SK-N-SH (cell line): ENCODE measurements at regions not wholly inside any gene's neighbourhood (a gene's known extent, or its start where the extent isn't known, plus 50 kb on each side); places are given as distances from the start of the nearest gene placed in this dataset.

Experiments used
- CTCF ChIA-PET: fragments of 300-600, 350-600 bp; formaldehyde crosslinking; extraction: SDS; loops from one replicate; lab custom pipeline; 2021; lab: Yijun Ruan, JAX
- POLR2A ChIA-PET: fragments of 350-600 bp; sonication (Branson Sonifier 250); formaldehyde crosslinking; extraction: SDS; loops from one replicate; lab custom pipeline; 2020; ENCODE audit warnings: antibody characterized with exemption, inconsistent platforms; lab: Yijun Ruan, JAX
- DNase-seq: peaks from one replicate; pipeline ENCODE4 v3.0.0; 2012
- H2AFZ ChIP-seq: fragments of 200-600 bp; sonication (generic); 2 replicates; pipeline ENCODE4 v1.8.1; 2016; ENCODE audit warnings: antibody characterized with exemption, mild to moderate bottlenecking, low read depth
- H3F3A ChIP-seq: fragments of 200-600 bp; sonication (generic); replicated peaks from 2 replicates; pipeline ENCODE3; 2016; ENCODE audit warnings: antibody characterized with exemption, mild to moderate bottlenecking; ENCODE audit not compliant: insufficient read depth
- H3K27ac ChIP-seq, 2 experiments: fragments of 200-500 bp in 1 of 2; fragments of 200-600 bp in 1 of 2; sonication (Bioruptor generic) in 1 of 2; sonication (generic), shearing (Covaris generic) in 1 of 2; 2 replicates each; pipeline versions ENCODE4 v1.5.1 to v1.6.1; 2014 to 2016; ENCODE audit warnings: low read depth in 2 of 2, inconsistent platforms in 1 of 2, low read length in 1 of 2, mild to moderate bottlenecking in 1 of 2, mixed read lengths in 1 of 2
- H3K27me3 ChIP-seq: fragments of 200-600 bp; sonication (generic), shearing (Covaris generic); 2 replicates; pipeline ENCODE4 v1.6.1; 2016; ENCODE audit warnings: mixed run types; ENCODE audit not compliant: insufficient read depth
- H3K36me3 ChIP-seq, 2 experiments: fragments of 200-500 bp in 1 of 2; fragments of 200-600 bp in 1 of 2; sonication (Bioruptor generic) in 1 of 2; sonication (generic) in 1 of 2; replicated peaks in 1 of 2; 2 replicates each; pipeline versions ENCODE3 to v1.5.1; 2014 to 2016; ENCODE audit warnings: low read length in 1 of 2, mild to moderate bottlenecking in 1 of 2; ENCODE audit not compliant: insufficient read depth in 2 of 2, control insufficient read depth in 1 of 2
- H3K4me1 ChIP-seq, 2 experiments: fragments of 200-500 bp in 1 of 2; fragments of 200-600 bp in 1 of 2; sonication (Bioruptor generic) in 1 of 2; sonication (generic), shearing (Covaris generic) in 1 of 2; 2 replicates each; pipeline versions ENCODE4 v1.5.1 to v1.6.1; 2014 to 2016; ENCODE audit warnings: low read depth in 1 of 2, low read length in 1 of 2, mixed run types in 1 of 2; ENCODE audit not compliant: insufficient read depth in 2 of 2, control insufficient read depth in 1 of 2
- H3K4me2 ChIP-seq: fragments of 200-600 bp; sonication (generic), shearing (Covaris generic); 2 replicates; pipeline ENCODE4 v1.6.1; 2017; ENCODE audit warnings: mixed run types
- H3K4me3 ChIP-seq, 2 experiments: fragments of 200-500 bp in 1 of 2; fragments of 200-600 bp in 1 of 2; sonication (Bioruptor generic) in 1 of 2; sonication (generic), shearing (Covaris generic) in 1 of 2; 2 replicates each; pipeline versions ENCODE4 v1.5.1 to v1.8.1; 2014 to 2016; ENCODE audit warnings: low read depth in 2 of 2, inconsistent platforms in 1 of 2, low read length in 1 of 2, mild to moderate bottlenecking in 1 of 2, mixed read lengths in 1 of 2, moderate library complexity in 1 of 2
- H3K79me2 ChIP-seq: fragments of 200-600 bp; sonication (generic); 2 replicates; pipeline ENCODE4 v1.8.1; 2017; ENCODE audit warnings: mild to moderate bottlenecking; ENCODE audit not compliant: insufficient read depth
- H3K9ac ChIP-seq: fragments of 200-600 bp; sonication (generic); 2 replicates; pipeline ENCODE4 v1.6.1; 2017; ENCODE audit warnings: mixed run types
- H3K9me2 ChIP-seq: fragments of 200-600 bp; sonication (generic); 2 replicates; pipeline ENCODE4 v1.6.1; 2017; ENCODE audit warnings: mixed run types
- H3K9me3 ChIP-seq: fragments of 200-600 bp; sonication (generic); 2 replicates; pipeline ENCODE4 v1.6.1; 2017; ENCODE audit warnings: mixed run types, mild to moderate bottlenecking, moderate library complexity
- H4K20me1 ChIP-seq: fragments of 200-600 bp; sonication (generic); 2 replicates; pipeline ENCODE4 v1.6.1; 2017; ENCODE audit warnings: mild to moderate bottlenecking, mixed run types; ENCODE audit not compliant: insufficient read depth
- EP300 ChIP-seq, 2 experiments: IDR thresholded peaks; 2 replicates each; pipeline versions ENCODE4 v1.4.0 to v1.6.1; 2012; ENCODE audit warnings: borderline replicate concordance in 1 of 2, low read depth in 1 of 2, low read length in 1 of 2
- FOSL2 ChIP-seq: IDR thresholded peaks from 2 replicates; pipeline ENCODE4 v1.4.0; 2012; ENCODE audit warnings: low read depth, mild to moderate bottlenecking, moderate library complexity, borderline replicate concordance
- GATA2 ChIP-seq: sonication (generic); formaldehyde crosslinking; IDR thresholded peaks from 2 replicates; pipeline ENCODE4 v1.5.0; 2020; ENCODE audit warnings: mild to moderate bottlenecking, missing genetic modification reagents
- JUND ChIP-seq: IDR thresholded peaks from 2 replicates; pipeline ENCODE4 v1.4.0; 2012
- NFIC ChIP-seq: IDR thresholded peaks from 2 replicates; pipeline ENCODE4 v1.4.0; 2012; ENCODE audit warnings: borderline replicate concordance
- NRF1 ChIP-seq: IDR thresholded peaks from 2 replicates; pipeline ENCODE4 v1.6.1; 2012; ENCODE audit warnings: low read depth, mild to moderate bottlenecking, low read length
- POLR2AphosphoS5 ChIP-seq: IDR thresholded peaks from 2 replicates; pipeline ENCODE4 v1.6.1; 2012; ENCODE audit warnings: low read depth, low read length
- RAD21 ChIP-seq: IDR thresholded peaks from 2 replicates; pipeline ENCODE4 v1.6.1; 2012; ENCODE audit warnings: mild to moderate bottlenecking, low read length
- RCOR1 ChIP-seq: fragments of 150-350 bp; IDR thresholded peaks from 2 replicates; pipeline ENCODE4 v1.6.1; 2017; ENCODE audit warnings: antibody characterized with exemption, low read length
- REST ChIP-seq: IDR thresholded peaks from 2 replicates; pipeline ENCODE4 v1.6.1; 2012; ENCODE audit warnings: mild to moderate bottlenecking, low read depth, low read length, moderate library complexity
- RFX5 ChIP-seq: IDR thresholded peaks from 2 replicates; pipeline ENCODE4 v1.6.1; 2012; ENCODE audit warnings: mild to moderate bottlenecking, improper control_type of control experiment, low read length
- SIN3A ChIP-seq: IDR thresholded peaks from 2 replicates; pipeline ENCODE4 v1.6.1; 2012; ENCODE audit warnings: low read depth, mild to moderate bottlenecking, low read length, moderate library complexity, borderline replicate concordance
- TEAD4 ChIP-seq: IDR thresholded peaks from 2 replicates; pipeline ENCODE4 v1.4.0; 2012; ENCODE audit warnings: mild to moderate bottlenecking, borderline replicate concordance; ENCODE audit not compliant: insufficient read depth
- WGBS: methylation state at CpG from one replicate; pipeline ENCODE4 v1.1.6; 2017; ENCODE audit warnings: low lambda C conversion rate; 5-methylcytosine and 5-hydroxymethylcytosine counted together
- TF ChIP-seq, protein P1 (sequence below): IDR thresholded peaks from 2 replicates; pipeline ENCODE4 v1.4.0; 2012; ENCODE audit warnings: low read depth
- TF ChIP-seq, protein P2 (sequence below): IDR thresholded peaks from 2 replicates; pipeline ENCODE4 v1.4.0; 2012; ENCODE audit warnings: low read depth, borderline replicate concordance
- TF ChIP-seq, protein P3 (sequence below): IDR thresholded peaks from 2 replicates; pipeline ENCODE4; 2012
- TF ChIP-seq, protein P4 (sequence below): IDR thresholded peaks from 2 replicates; pipeline ENCODE4 v1.4.0; 2012; ENCODE audit warnings: low read depth, borderline replicate concordance

DNA sequence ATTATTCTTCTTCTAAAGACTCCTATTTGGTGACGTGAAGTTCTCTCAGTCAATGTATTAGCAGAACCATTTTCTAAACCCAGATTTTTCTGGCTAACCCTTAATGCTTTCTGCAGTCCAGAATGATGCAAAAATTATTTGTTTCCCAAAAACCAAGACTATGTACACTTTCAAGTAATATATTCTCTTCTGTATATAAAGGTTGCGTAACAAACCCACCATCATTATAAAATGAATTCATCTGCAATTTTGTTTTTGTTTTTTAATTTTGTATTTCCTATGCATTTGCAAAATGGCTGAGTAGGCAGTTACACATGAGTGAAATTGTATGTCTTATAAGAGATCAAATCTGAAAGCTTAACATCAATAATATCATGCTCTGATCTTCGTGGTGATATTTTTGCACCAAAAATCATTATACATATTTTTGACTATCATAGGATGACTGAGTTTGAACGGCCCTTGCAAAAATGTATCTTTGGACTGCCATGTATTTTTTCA, 593.6 kb downstream of the ZIC1 start:
- TF ChIP-seq, protein P1, sequence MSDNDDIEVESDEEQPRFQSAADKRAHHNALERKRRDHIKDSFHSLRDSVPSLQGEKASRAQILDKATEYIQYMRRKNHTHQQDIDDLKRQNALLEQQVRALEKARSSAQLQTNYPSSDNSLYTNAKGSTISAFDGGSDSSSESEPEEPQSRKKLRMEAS = no peak
- TF ChIP-seq, protein P2, sequence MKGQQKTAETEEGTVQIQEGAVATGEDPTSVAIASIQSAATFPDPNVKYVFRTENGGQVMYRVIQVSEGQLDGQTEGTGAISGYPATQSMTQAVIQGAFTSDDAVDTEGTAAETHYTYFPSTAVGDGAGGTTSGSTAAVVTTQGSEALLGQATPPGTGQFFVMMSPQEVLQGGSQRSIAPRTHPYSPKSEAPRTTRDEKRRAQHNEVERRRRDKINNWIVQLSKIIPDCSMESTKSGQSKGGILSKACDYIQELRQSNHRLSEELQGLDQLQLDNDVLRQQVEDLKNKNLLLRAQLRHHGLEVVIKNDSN = no peak
- TF ChIP-seq, protein P3, sequence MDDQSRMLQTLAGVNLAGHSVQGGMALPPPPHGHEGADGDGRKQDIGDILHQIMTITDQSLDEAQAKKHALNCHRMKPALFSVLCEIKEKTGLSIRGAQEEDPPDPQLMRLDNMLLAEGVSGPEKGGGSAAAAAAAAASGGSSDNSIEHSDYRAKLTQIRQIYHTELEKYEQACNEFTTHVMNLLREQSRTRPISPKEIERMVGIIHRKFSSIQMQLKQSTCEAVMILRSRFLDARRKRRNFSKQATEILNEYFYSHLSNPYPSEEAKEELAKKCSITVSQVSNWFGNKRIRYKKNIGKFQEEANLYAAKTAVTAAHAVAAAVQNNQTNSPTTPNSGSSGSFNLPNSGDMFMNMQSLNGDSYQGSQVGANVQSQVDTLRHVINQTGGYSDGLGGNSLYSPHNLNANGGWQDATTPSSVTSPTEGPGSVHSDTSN = no peak
- TF ChIP-seq REST (no peak), NRF1 (no peak), TEAD4 (no peak), SIN3A (no peak), RAD21 (no peak), RCOR1 (no peak), NFIC (no peak), JUND (no peak), GATA2 (no peak), RFX5 (no peak), POLR2AphosphoS5 (no peak), FOSL2 (no peak), EP300 (IDR thresholded peaks at IDR 0.05; ENCODE audit: borderline replicate concordance in 1 of 2, low read depth in 1 of 2, low read length in 1 of 2) (no peak)
- TF ChIP-seq, protein P4, sequence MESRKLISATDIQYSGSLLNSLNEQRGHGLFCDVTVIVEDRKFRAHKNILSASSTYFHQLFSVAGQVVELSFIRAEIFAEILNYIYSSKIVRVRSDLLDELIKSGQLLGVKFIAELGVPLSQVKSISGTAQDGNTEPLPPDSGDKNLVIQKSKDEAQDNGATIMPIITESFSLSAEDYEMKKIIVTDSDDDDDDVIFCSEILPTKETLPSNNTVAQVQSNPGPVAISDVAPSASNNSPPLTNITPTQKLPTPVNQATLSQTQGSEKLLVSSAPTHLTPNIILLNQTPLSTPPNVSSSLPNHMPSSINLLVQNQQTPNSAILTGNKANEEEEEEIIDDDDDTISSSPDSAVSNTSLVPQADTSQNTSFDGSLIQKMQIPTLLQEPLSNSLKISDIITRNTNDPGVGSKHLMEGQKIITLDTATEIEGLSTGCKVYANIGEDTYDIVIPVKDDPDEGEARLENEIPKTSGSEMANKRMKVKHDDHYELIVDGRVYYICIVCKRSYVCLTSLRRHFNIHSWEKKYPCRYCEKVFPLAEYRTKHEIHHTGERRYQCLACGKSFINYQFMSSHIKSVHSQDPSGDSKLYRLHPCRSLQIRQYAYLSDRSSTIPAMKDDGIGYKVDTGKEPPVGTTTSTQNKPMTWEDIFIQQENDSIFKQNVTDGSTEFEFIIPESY = no peak
- H3K9ac ChIP-seq = no peak overlapping the region
- no peaks in the 10 kb centered on the region for H3K9me2 ChIP-seq
- DNase-seq = no peak
- no peaks in the 10 kb centered on the region for H3K4me1 ChIP-seq
- no peak overlapping the region for H3K27ac ChIP-seq
- ChIA-PET CTCF (no interaction called here), POLR2A (no interaction called here)
- H3K27me3 ChIP-seq = no peaks in the 10 kb centered on the region
- no peaks in the 10 kb centered on the region for H3K36me3 ChIP-seq
- WGBS = 70% methylated on average over 4 of the region's 4 CpGs
- H3K4me3 ChIP-seq = no peak overlapping the region
- H4K20me1 ChIP-seq = no peaks in the 10 kb centered on the region
- H3K4me2 ChIP-seq = no peak overlapping the region
- H2AFZ ChIP-seq = no peak overlapping the region
- no peaks in the 10 kb centered on the region for H3K9me3 ChIP-seq
- no peaks in the 10 kb centered on the region for H3K79me2 ChIP-seq
- H3F3A ChIP-seq = no peaks in the 10 kb centered on the region
